ENCODE measurements at regions not wholly inside any gene's neighbourhood (a gene's known extent, or its start where the extent isn't known, plus 50 kb on each side); places are given as distances from the start of the nearest gene placed in this dataset.

DNA sequence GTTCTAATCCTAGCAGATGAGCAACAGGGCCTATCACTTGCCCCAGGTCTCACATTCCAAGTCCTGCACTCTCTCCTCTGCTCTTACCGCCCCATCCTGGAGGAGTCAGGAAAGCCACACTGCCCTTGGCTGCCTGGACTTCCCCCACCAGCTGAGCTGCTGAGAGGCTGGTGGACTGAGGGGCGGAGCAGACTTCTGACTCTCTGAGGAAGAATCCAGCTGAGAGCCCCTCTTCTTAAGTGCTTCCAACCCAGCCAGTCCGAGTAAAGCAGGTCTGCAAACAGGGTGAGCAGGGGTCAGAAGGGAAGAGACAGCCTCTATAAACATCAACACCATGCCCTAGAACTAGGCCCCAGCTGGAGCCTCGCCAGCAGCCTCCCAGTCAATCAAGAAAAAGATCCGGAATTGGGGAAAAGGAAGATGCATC lies 92.4 kb upstream of the TMEM72 start:
- H3K27me3 Mint-ChIP-seq (ENCODE audit: low read depth in 2 of 2) = peaks cover 9 to 15% of the 10 kb centered on the region in 2 donors
- no peaks in the 10 kb centered on the region for H3K36me3 Mint-ChIP-seq
- WGBS (ENCODE audit: insufficient coverage) = 81% methylated on average over 5 of the region's 5 CpGs
- no peaks in the 10 kb centered on the region for H3K4me1 Mint-ChIP-seq
- Histone ChIP-seq H3K27ac (ENCODE audit: low read length) (no peak overlapping the region), H3K36me3 (ENCODE audit: control insufficient read depth, insufficient read depth, low read length) (no peaks in the 10 kb centered on the region), H3K27me3 (ENCODE audit: control insufficient read depth, insufficient read depth, low read length) (no peaks in the 10 kb centered on the region), H3K4me3 (ENCODE audit: low read length) (no peak overlapping the region), H3K9me3 (ENCODE audit: control insufficient read depth, insufficient read depth, low read length) (no peaks in the 10 kb centered on the region), H3K4me1 (ENCODE audit: control insufficient read depth, insufficient read depth, low read length) (no peaks in the 10 kb centered on the region)
- intact Hi-C loops (cut with micrococcal nuclease) = no loop called here
- DNase-seq (no peak), ATAC-seq (no peak)
- no peak overlapping the region for H3K27ac Mint-ChIP-seq
- no peaks in the 10 kb centered on the region for H3K9me3 Mint-ChIP-seq
- TF ChIP-seq, protein P1, sequence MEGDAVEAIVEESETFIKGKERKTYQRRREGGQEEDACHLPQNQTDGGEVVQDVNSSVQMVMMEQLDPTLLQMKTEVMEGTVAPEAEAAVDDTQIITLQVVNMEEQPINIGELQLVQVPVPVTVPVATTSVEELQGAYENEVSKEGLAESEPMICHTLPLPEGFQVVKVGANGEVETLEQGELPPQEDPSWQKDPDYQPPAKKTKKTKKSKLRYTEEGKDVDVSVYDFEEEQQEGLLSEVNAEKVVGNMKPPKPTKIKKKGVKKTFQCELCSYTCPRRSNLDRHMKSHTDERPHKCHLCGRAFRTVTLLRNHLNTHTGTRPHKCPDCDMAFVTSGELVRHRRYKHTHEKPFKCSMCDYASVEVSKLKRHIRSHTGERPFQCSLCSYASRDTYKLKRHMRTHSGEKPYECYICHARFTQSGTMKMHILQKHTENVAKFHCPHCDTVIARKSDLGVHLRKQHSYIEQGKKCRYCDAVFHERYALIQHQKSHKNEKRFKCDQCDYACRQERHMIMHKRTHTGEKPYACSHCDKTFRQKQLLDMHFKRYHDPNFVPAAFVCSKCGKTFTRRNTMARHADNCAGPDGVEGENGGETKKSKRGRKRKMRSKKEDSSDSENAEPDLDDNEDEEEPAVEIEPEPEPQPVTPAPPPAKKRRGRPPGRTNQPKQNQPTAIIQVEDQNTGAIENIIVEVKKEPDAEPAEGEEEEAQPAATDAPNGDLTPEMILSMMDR (IDR thresholded peaks at IDR 0.05) = no peak
- no peak overlapping the region for H3K4me3 Mint-ChIP-seq

DNA sequence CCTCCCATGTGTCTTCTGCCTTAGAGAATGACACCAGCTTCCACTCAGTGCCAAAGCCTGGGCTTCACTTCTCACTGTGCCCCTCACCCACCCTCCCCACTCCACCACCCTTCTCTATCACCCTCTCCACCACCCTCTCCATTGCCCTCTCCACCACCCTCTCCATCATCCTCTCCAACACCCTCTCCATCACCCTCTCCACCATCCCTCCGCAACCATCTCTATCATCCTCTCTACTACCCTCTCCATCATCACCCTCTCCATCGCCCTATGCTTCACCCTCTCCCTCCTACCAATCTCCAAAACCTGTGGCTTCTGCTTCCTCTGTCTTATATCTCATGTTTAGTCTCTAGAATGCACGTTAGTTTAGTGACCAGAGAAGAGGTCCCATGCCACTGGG lies 91.0 kb upstream of the TMEM72 start:
- Mint-ChIP-seq H3K4me1 (no peaks in the 10 kb centered on the region), H3K36me3 (no peaks in the 10 kb centered on the region), H3K4me3 (no peak overlapping the region), H3K27me3 (ENCODE audit: low read depth in 2 of 2) (peaks cover 0 to 9% of the 10 kb centered on the region in 2 donors), H3K27ac (no peak overlapping the region), H3K9me3 (no peaks in the 10 kb centered on the region)
- no peaks in the 10 kb centered on the region for H3K27me3 ChIP-seq (ENCODE audit: control insufficient read depth, insufficient read depth, low read length)
- no peak overlapping the region for H3K27ac ChIP-seq (ENCODE audit: low read length)
- intact Hi-C loops (cut with micrococcal nuclease) = no loop called here
- no peak for DNase-seq
- peak in 1 of 3 donors; percentile 22 for ATAC-seq
- H3K4me3 ChIP-seq (ENCODE audit: low read length) = no peak overlapping the region
- H3K4me1 ChIP-seq (ENCODE audit: control insufficient read depth, insufficient read depth, low read length) = no peaks in the 10 kb centered on the region
- 81% methylated on average over 3 of the region's 3 CpGs for WGBS (ENCODE audit: insufficient coverage)
- TF ChIP-seq, protein P1 (IDR thresholded peaks at IDR 0.05) = no peak
- H3K36me3 ChIP-seq (ENCODE audit: control insufficient read depth, insufficient read depth, low read length) = no peaks in the 10 kb centered on the region
- no peaks in the 10 kb centered on the region for H3K9me3 ChIP-seq (ENCODE audit: control insufficient read depth, insufficient read depth, low read length)

DNA sequence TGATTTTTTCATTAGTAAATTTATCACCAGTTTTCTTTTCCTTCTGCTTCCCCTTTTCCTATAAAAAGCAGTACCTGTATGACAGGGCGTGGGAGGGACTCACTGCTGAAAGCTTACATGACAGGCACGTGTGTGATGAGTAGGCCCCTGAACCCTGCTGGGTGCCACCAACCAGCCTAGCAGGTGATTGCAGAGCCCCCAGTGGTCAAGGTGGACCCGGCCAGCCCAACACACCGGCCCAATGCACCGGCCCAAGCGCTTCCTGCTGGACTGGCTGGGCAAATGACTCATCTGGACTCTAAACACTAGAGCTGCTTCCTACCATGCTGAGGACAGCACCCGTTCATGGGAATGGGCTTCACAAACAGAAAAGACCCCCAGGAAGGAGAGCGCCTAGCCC lies 89.8 kb upstream of the TMEM72 start:
- no peaks in the 10 kb centered on the region for H3K27me3 ChIP-seq (ENCODE audit: control insufficient read depth, insufficient read depth, low read length)
- no peak overlapping the region for H3K4me3 Mint-ChIP-seq
- no peaks in the 10 kb centered on the region for H3K9me3 Mint-ChIP-seq
- H3K4me1 Mint-ChIP-seq = no peaks in the 10 kb centered on the region
- ATAC-seq = no peak
- H3K9me3 ChIP-seq (ENCODE audit: control insufficient read depth, insufficient read depth, low read length) = no peaks in the 10 kb centered on the region
- no peak overlapping the region for H3K27ac Mint-ChIP-seq
- H3K4me1 ChIP-seq (ENCODE audit: control insufficient read depth, insufficient read depth, low read length) = no peaks in the 10 kb centered on the region
- H3K27ac ChIP-seq (ENCODE audit: low read length) = no peak overlapping the region
- TF ChIP-seq, protein P1 (IDR thresholded peaks at IDR 0.05) = no peak
- H3K36me3 ChIP-seq (ENCODE audit: control insufficient read depth, insufficient read depth, low read length) = no peaks in the 10 kb centered on the region
- 86% methylated on average over 8 of the region's 8 CpGs for WGBS (ENCODE audit: insufficient coverage)
- no peak overlapping the region for H3K4me3 ChIP-seq (ENCODE audit: low read length)
- DNase-seq = no peak
- peaks cover 0 to 7% of the 10 kb centered on the region in 2 donors for H3K27me3 Mint-ChIP-seq (ENCODE audit: low read depth in 2 of 2)
- intact Hi-C loops (cut with micrococcal nuclease) = no loop called here
- H3K36me3 Mint-ChIP-seq = no peaks in the 10 kb centered on the region

DNA sequence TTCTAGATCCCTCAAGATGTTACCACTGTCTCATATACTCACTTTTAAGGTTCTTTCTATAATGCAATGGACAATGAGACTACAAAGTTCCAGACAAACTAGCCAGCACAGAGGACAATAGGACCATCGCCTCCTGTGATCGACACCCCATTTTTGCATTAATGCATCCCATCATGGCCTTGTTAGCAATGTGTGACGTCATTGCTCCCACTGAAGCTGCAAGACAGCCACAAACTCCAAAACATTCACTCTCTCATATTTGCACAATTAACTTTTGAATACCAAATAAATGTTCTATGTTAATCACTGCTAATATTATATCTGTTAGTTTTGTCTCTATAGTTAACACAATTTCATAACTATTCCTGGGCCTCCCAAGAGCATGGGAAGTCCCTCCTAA lies 88.8 kb upstream of the TMEM72 start:
- Mint-ChIP-seq H3K27ac (no peak overlapping the region), H3K4me1 (no peaks in the 10 kb centered on the region), H3K4me3 (no peak overlapping the region), H3K36me3 (no peaks in the 10 kb centered on the region), H3K9me3 (no peaks in the 10 kb centered on the region), H3K27me3 (ENCODE audit: low read depth in 2 of 2) (peaks cover 0 to 8% of the 10 kb centered on the region in 2 donors)
- intact Hi-C loops (cut with micrococcal nuclease) = no loop called here
- Histone ChIP-seq H3K4me3 (ENCODE audit: low read length) (no peak overlapping the region), H3K27ac (ENCODE audit: low read length) (no peak overlapping the region), H3K4me1 (ENCODE audit: control insufficient read depth, insufficient read depth, low read length) (no peaks in the 10 kb centered on the region), H3K36me3 (ENCODE audit: control insufficient read depth, insufficient read depth, low read length) (no peaks in the 10 kb centered on the region), H3K9me3 (ENCODE audit: control insufficient read depth, insufficient read depth, low read length) (no peaks in the 10 kb centered on the region), H3K27me3 (ENCODE audit: control insufficient read depth, insufficient read depth, low read length) (no peaks in the 10 kb centered on the region)
- ATAC-seq (no peak), DNase-seq (no peak)
- TF ChIP-seq, protein P1 (IDR thresholded peaks at IDR 0.05) = no peak
- 85% methylated on average over 3 of the region's 3 CpGs for WGBS (ENCODE audit: insufficient coverage)

Data from natural killer cell (primary cell).